Fibroblast of lung (primary cell): ENCODE measurements at regions not wholly inside any gene's neighbourhood (a gene's known extent, or its start where the extent isn't known, plus 50 kb on each side); places are given as distances from the start of the nearest gene placed in this dataset.
A peak's percentile ranks its signal among the peaks of the same experiment; 100 is the strongest.

Source experiments
- DNase-seq, 2 donors: peaks; one replicate each; pipeline versions ENCODE4 v3.0.0 to v3.0.0-alpha.2; 2010; ENCODE audit warnings: low read depth in 2 of 2
- H2AFZ ChIP-seq: 2 replicates; pipeline ENCODE4 v1.5.1; 2012; ENCODE audit warnings: low read length, control low read depth, inconsistent platforms
- H3K27ac ChIP-seq: 2 replicates; pipeline ENCODE4 v1.5.1; 2011; ENCODE audit warnings: low read length, control low read depth; ENCODE audit not compliant: insufficient read depth
- H3K27me3 ChIP-seq: 2 replicates; pipeline ENCODE4 v1.5.1; 2011; ENCODE audit warnings: mild to moderate bottlenecking, low read length; ENCODE audit not compliant: control insufficient read depth, insufficient read depth
- H3K36me3 ChIP-seq: 2 replicates; pipeline ENCODE4 v1.5.1; 2011; ENCODE audit warnings: low read length; ENCODE audit not compliant: control insufficient read depth, insufficient read depth
- H3K4me1 ChIP-seq: 2 replicates; pipeline ENCODE4 v1.5.1; 2011; ENCODE audit warnings: low read length; ENCODE audit not compliant: control insufficient read depth, insufficient read depth; ENCODE audit errors: extremely low read depth
- H3K4me2 ChIP-seq: 2 replicates; pipeline ENCODE4 v1.5.1; 2011; ENCODE audit warnings: low read length, control low read depth; ENCODE audit not compliant: insufficient read depth; ENCODE audit errors: extremely low read depth
- H3K4me3 ChIP-seq, 4 experiments: fragments of 200-600 bp in 1 of 4; sonication (generic) in 1 of 4; replicated peaks in 1 of 4; 2 replicates each; pipeline ENCODE4 v1.5.1; 2011 to 2016; ENCODE audit warnings: low read length in 4 of 4, low read depth in 3 of 4, mild to moderate bottlenecking in 3 of 4, control low read depth in 2 of 4, inconsistent platforms in 1 of 4, mixed read lengths in 1 of 4; ENCODE audit not compliant: insufficient read depth in 1 of 4; ENCODE audit errors: control extremely low read depth in 1 of 4
- H3K79me2 ChIP-seq: 2 replicates; pipeline ENCODE4 v1.5.1; 2012; ENCODE audit warnings: mild to moderate bottlenecking, low read length, inconsistent platforms; ENCODE audit not compliant: control insufficient read depth, insufficient read depth
- H3K9ac ChIP-seq: 2 replicates; pipeline ENCODE4 v1.5.1; 2011; ENCODE audit warnings: mild to moderate bottlenecking, low read length, control low read depth; ENCODE audit not compliant: insufficient read depth
- H3K9me3 ChIP-seq: 2 replicates; pipeline ENCODE4 v1.5.1; 2012; ENCODE audit warnings: low read depth, low read length; ENCODE audit not compliant: control insufficient read depth, insufficient read depth
- H4K20me1 ChIP-seq: 2 replicates; pipeline ENCODE4 v1.5.1; 2011; ENCODE audit warnings: low read length; ENCODE audit not compliant: control insufficient read depth, insufficient read depth; ENCODE audit errors: extremely low read depth
- EZH2 ChIP-seq: IDR thresholded peaks from 2 replicates; pipeline ENCODE4 v1.5.1; 2012; ENCODE audit warnings: low read length, control low read depth, mild to moderate bottlenecking; ENCODE audit errors: missing control alignments
- TF ChIP-seq, protein P1 (sequence below), 2 donors: IDR thresholded peaks in 1 of 2; conservative IDR thresholded peaks in 1 of 2; 1 replicate in 1 of 2; 2 replicates in 1 of 2; pipeline ENCODE4 v1.5.1; 2011 to 2012; ENCODE audit warnings: low read length in 2 of 2, control low read depth in 1 of 2, inconsistent platforms in 1 of 2, low read depth in 1 of 2, mild to moderate bottlenecking in 1 of 2

DNA sequence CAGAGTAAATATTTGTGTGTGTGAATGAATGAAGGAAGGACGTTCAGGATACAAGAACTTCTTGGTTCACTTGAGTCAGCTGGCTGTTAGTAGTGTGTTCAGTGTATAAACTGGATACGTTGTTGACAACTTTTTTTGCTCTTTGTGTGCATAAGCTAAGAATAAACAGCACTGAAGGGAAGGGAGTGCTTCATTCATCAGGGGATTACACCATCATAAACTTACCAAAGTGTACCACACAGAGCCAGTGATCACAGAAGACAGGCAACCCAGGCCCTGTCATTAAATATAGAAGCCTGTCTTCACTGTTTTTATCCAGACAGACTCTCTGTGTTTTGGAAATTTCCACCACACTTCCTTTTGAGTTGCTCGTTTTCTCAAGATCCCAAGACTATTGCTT lies 55.5 kb upstream of the MEF2C start:
- Histone ChIP-seq H3K4me3 (no peak overlapping the region), H4K20me1 (no peaks in the 10 kb centered on the region), H3K4me2 (no peak overlapping the region), H3K79me2 (no peaks in the 10 kb centered on the region), H3K27me3 (no peaks in the 10 kb centered on the region), H3K27ac (no peak overlapping the region), H2AFZ (peak overlapping the region; percentile 47), H3K9ac (no peak overlapping the region), H3K9me3 (no peaks in the 10 kb centered on the region), H3K4me1 (peaks cover 8% of the 10 kb centered on the region), H3K36me3 (no peaks in the 10 kb centered on the region)
- TF ChIP-seq, protein P1, sequence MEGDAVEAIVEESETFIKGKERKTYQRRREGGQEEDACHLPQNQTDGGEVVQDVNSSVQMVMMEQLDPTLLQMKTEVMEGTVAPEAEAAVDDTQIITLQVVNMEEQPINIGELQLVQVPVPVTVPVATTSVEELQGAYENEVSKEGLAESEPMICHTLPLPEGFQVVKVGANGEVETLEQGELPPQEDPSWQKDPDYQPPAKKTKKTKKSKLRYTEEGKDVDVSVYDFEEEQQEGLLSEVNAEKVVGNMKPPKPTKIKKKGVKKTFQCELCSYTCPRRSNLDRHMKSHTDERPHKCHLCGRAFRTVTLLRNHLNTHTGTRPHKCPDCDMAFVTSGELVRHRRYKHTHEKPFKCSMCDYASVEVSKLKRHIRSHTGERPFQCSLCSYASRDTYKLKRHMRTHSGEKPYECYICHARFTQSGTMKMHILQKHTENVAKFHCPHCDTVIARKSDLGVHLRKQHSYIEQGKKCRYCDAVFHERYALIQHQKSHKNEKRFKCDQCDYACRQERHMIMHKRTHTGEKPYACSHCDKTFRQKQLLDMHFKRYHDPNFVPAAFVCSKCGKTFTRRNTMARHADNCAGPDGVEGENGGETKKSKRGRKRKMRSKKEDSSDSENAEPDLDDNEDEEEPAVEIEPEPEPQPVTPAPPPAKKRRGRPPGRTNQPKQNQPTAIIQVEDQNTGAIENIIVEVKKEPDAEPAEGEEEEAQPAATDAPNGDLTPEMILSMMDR (conservative IDR thresholded peaks at IDR 0.05 in 1 of 2, IDR thresholded peaks at IDR 0.05 in 1 of 2; ENCODE audit: low read depth in 1 of 2, low read length in 2 of 2) = no peak
- no peak for TF ChIP-seq EZH2
- DNase-seq = no peak

DNA sequence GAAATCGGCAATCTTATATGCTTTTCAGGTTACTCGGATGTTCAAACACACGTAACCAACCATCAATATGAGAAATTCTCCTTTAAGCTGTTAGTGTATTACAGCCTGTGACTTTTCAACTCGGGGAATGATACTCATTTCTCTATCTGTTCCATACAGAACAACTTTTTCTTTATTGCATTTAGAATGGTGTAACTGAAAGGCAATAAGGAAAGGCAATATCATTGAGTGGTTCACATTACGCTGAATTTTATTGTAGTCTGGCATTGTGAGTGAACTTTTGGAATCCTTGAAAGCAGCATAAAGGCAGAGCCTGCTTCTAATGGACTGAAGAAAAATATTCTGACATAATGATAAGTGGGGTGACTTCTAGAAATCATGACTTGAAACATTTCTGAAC lies 54.4 kb upstream of the MEF2C start:
- no peak for TF ChIP-seq EZH2
- TF ChIP-seq, protein P1 (conservative IDR thresholded peaks at IDR 0.05 in 1 of 2, IDR thresholded peaks at IDR 0.05 in 1 of 2; ENCODE audit: low read depth in 1 of 2, low read length in 2 of 2) = no peak
- H3K4me3 ChIP-seq = no peak overlapping the region
- no peaks in the 10 kb centered on the region for H3K9me3 ChIP-seq
- H3K36me3 ChIP-seq = no peaks in the 10 kb centered on the region
- H3K79me2 ChIP-seq = no peaks in the 10 kb centered on the region
- H4K20me1 ChIP-seq = no peaks in the 10 kb centered on the region
- no peak for DNase-seq
- H3K9ac ChIP-seq = no peak overlapping the region
- H3K4me1 ChIP-seq = peaks cover 6% of the 10 kb centered on the region
- H3K27me3 ChIP-seq = no peaks in the 10 kb centered on the region
- no peak overlapping the region for H3K27ac ChIP-seq
- H3K4me2 ChIP-seq = no peak overlapping the region
- no peak overlapping the region for H2AFZ ChIP-seq

DNA sequence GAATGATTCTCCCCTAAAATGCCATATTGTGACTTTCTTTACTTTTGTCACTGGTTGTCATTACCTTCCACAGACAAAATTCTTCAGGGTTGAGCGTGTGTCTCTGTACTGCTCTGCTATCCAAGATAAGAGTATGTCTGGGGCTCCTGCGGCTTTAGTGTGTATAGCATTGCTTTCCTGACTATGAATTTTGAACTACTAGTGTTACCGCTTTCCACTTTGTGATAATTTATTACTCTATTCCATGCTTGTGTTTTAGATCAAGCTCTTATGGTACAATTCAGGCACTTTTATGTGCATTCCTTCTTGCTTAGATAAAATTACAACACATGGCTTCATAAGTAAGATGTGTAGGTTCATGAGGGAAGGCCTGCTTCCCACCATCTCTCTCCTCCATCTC lies 51.5 kb upstream of the MEF2C start:
- H3K4me3 ChIP-seq = no peak overlapping the region
- no peak for DNase-seq

More for the DNA sequence above, 51.5 kb upstream of the MEF2C start:
- H3K79me2 ChIP-seq = no peaks in the 10 kb centered on the region
- H3K4me1 ChIP-seq = no peaks in the 10 kb centered on the region
- H4K20me1 ChIP-seq = no peaks in the 10 kb centered on the region
- H3K27ac ChIP-seq = no peak overlapping the region
- H3K36me3 ChIP-seq = no peaks in the 10 kb centered on the region
- no peak overlapping the region for H3K4me2 ChIP-seq
- no peaks in the 10 kb centered on the region for H3K27me3 ChIP-seq
- no peak overlapping the region for H2AFZ ChIP-seq
- no peaks in the 10 kb centered on the region for H3K9me3 ChIP-seq
- TF ChIP-seq EZH2 = no peak
- no peak overlapping the region for H3K9ac ChIP-seq
